ENCODE measurements at regions not wholly inside any gene's neighbourhood (a gene's known extent, or its start where the extent isn't known, plus 50 kb on each side); places are given as distances from the start of the nearest gene placed in this dataset.

- Histone ChIP-seq H3K4me3 (ENCODE audit: extremely low read depth, insufficient read depth, low read length, poor library complexity, severe bottlenecking) (no peak overlapping the region), H3K4me1 (ENCODE audit: control insufficient read depth, insufficient read depth, low read length, poor library complexity, severe bottlenecking) (peaks cover 8% of the 10 kb centered on the region), H3K9me3 (ENCODE audit: control insufficient read depth, low read length) (no peaks in the 10 kb centered on the region), H3K36me3 (ENCODE audit: control insufficient read depth, insufficient read depth, low read length) (no peaks in the 10 kb centered on the region), H3K27ac (ENCODE audit: low read depth, low read length, severe bottlenecking) (peak overlapping the region; percentile 69)
- WGBS, 2 experiments (ENCODE audit: insufficient coverage in 2 of 2): 80 to 83% methylated on average over 4 of the region's 5 CpGs
These were observed 165.5 kb upstream of the ESRRG start for GRCh38 chr1:216888731-216889130.

- Histone ChIP-seq H3K9me3 (ENCODE audit: control insufficient read depth, low read length) (no peaks in the 10 kb centered on the region), H3K4me1 (ENCODE audit: control insufficient read depth, insufficient read depth, low read length, poor library complexity, severe bottlenecking) (peaks cover 8% of the 10 kb centered on the region), H3K4me3 (ENCODE audit: extremely low read depth, insufficient read depth, low read length, poor library complexity, severe bottlenecking) (no peak overlapping the region), H3K36me3 (ENCODE audit: control insufficient read depth, insufficient read depth, low read length) (no peaks in the 10 kb centered on the region), H3K27ac (ENCODE audit: low read depth, low read length, severe bottlenecking) (no peak overlapping the region)
- WGBS, 2 experiments (ENCODE audit: insufficient coverage in 2 of 2): 91 to 96% methylated on average over 3 of the region's 4 CpGs
These were observed 163.8 kb upstream of the ESRRG start for GRCh38 chr1:216887032-216887431.

- H3K4me1 ChIP-seq (ENCODE audit: control insufficient read depth, insufficient read depth, low read length, poor library complexity, severe bottlenecking): peaks cover 8% of the 10 kb centered on the region
- H3K9me3 ChIP-seq (ENCODE audit: control insufficient read depth, low read length): no peaks in the 10 kb centered on the region
- H3K27ac ChIP-seq (ENCODE audit: low read depth, low read length, severe bottlenecking): no peak overlapping the region
- 80% methylated on average over 1 of the region's 2 CpGs; no CpG with 5 or more reads in 1 of the 2 experiments for WGBS, 2 experiments (ENCODE audit: insufficient coverage in 2 of 2)
- no peaks in the 10 kb centered on the region for H3K36me3 ChIP-seq (ENCODE audit: control insufficient read depth, insufficient read depth, low read length)
- H3K4me3 ChIP-seq (ENCODE audit: extremely low read depth, insufficient read depth, low read length, poor library complexity, severe bottlenecking): no peak overlapping the region
These were observed 161.5 kb upstream of the ESRRG start for GRCh38 chr1:216884614-216885229.

GRCh38 chr1:216883518-216883917 is 160.3 kb upstream of the ESRRG start:
- Histone ChIP-seq H3K9me3 (ENCODE audit: control insufficient read depth, low read length) (no peaks in the 10 kb centered on the region), H3K36me3 (ENCODE audit: control insufficient read depth, insufficient read depth, low read length) (no peaks in the 10 kb centered on the region), H3K27ac (ENCODE audit: low read depth, low read length, severe bottlenecking) (no peak overlapping the region), H3K4me1 (ENCODE audit: control insufficient read depth, insufficient read depth, low read length, poor library complexity, severe bottlenecking) (peaks cover under 1% of the 10 kb centered on the region), H3K4me3 (ENCODE audit: extremely low read depth, insufficient read depth, low read length, poor library complexity, severe bottlenecking) (no peak overlapping the region)
- WGBS, 2 experiments (ENCODE audit: insufficient coverage in 2 of 2): 80 to 100% methylated on average over 1 of the region's 2 CpGs

- Histone ChIP-seq H3K4me1 (ENCODE audit: control insufficient read depth, insufficient read depth, low read length, poor library complexity, severe bottlenecking) (no peaks in the 10 kb centered on the region), H3K27ac (ENCODE audit: low read depth, low read length, severe bottlenecking) (no peak overlapping the region), H3K4me3 (ENCODE audit: extremely low read depth, insufficient read depth, low read length, poor library complexity, severe bottlenecking) (no peak overlapping the region), H3K36me3 (ENCODE audit: control insufficient read depth, insufficient read depth, low read length) (no peaks in the 10 kb centered on the region), H3K9me3 (ENCODE audit: control insufficient read depth, low read length) (no peaks in the 10 kb centered on the region)
- no CpG with 5 or more reads among the region's 2 CpGs for WGBS, 2 experiments (ENCODE audit: insufficient coverage in 2 of 2)
These were observed 158.5 kb upstream of the ESRRG start for GRCh38 chr1:216881695-216882094.

- Histone ChIP-seq H3K36me3 (ENCODE audit: control insufficient read depth, insufficient read depth, low read length) (no peaks in the 10 kb centered on the region), H3K4me3 (ENCODE audit: extremely low read depth, insufficient read depth, low read length, poor library complexity, severe bottlenecking) (no peak overlapping the region), H3K27ac (ENCODE audit: low read depth, low read length, severe bottlenecking) (no peak overlapping the region), H3K9me3 (ENCODE audit: control insufficient read depth, low read length) (no peaks in the 10 kb centered on the region), H3K4me1 (ENCODE audit: control insufficient read depth, insufficient read depth, low read length, poor library complexity, severe bottlenecking) (no peaks in the 10 kb centered on the region)
- WGBS, 2 experiments (ENCODE audit: insufficient coverage in 2 of 2): no CpG with 5 or more reads among the region's 2 CpGs
These were observed 143.5 kb upstream of the ESRRG start for GRCh38 chr1:216866714-216867113.

DNA sequence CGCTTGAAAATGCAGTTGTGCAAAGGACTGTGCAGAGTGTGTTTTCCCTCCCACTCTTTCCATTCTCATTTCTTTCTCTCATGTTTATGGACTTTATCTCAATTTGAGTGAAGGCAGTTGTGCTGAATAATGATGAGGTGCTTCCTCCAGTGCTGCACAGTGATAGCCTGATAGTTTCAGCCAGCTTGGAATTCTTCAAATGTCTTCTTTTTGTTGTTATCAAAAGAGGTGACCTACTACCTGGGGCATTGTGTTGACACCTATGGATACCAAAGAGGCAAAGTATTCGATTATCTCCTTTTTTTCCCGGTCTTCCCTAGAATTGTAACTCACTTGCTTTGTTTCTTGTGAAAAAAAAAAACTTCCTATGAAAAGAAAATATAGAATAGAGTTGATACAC is 132.6 kb upstream of the ESRRG start:
- no CpG with 5 or more reads among the region's 3 CpGs for WGBS, 2 experiments (ENCODE audit: insufficient coverage in 2 of 2)
- H3K36me3 ChIP-seq (ENCODE audit: control insufficient read depth, insufficient read depth, low read length): no peaks in the 10 kb centered on the region
- H3K4me3 ChIP-seq (ENCODE audit: extremely low read depth, insufficient read depth, low read length, poor library complexity, severe bottlenecking): no peak overlapping the region
- H3K27ac ChIP-seq (ENCODE audit: low read depth, low read length, severe bottlenecking): no peak overlapping the region
- no peaks in the 10 kb centered on the region for H3K4me1 ChIP-seq (ENCODE audit: control insufficient read depth, insufficient read depth, low read length, poor library complexity, severe bottlenecking)
- H3K9me3 ChIP-seq (ENCODE audit: control insufficient read depth, low read length): no peaks in the 10 kb centered on the region

DNA sequence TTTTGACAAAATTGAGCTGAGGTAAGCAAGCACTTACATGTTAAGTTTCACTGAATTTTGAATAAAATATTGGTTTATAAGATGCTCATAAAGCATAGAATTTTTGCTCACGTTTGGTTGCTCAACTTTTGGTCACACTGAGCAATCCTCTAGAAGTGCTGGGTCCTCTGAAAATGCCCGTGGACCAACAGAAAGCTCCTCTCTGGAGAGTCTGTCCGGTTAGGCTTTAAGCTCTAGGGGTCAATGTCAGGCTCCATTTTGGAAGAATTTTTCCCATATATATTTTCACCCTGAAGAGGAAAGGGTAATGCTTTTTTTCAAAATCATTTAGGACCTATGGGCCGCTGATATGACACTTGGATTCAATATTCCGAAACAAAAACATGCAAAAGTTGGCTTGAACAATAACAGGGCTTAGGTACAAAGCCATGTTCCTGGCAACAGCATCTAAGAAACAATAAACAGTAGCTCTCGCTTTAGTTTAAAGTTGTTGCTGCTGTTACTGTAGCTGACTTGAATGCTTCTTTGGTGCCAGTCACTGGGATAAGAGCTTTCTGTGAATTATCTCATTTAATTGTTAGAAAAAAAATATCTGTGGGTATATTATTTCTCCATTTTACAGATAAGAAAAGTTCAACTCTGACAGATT is 131.7 kb upstream of the ESRRG start:
- Histone ChIP-seq H3K9me3 (ENCODE audit: control insufficient read depth, low read length) (no peaks in the 10 kb centered on the region), H3K4me3 (ENCODE audit: extremely low read depth, insufficient read depth, low read length, poor library complexity, severe bottlenecking) (no peak overlapping the region), H3K27ac (ENCODE audit: low read depth, low read length, severe bottlenecking) (no peak overlapping the region), H3K4me1 (ENCODE audit: control insufficient read depth, insufficient read depth, low read length, poor library complexity, severe bottlenecking) (no peaks in the 10 kb centered on the region), H3K36me3 (ENCODE audit: control insufficient read depth, insufficient read depth, low read length) (no peaks in the 10 kb centered on the region)
- 77 to 88% methylated on average over 3 to 5 of the region's 6 CpGs for WGBS, 2 experiments (ENCODE audit: insufficient coverage in 2 of 2)

DNA sequence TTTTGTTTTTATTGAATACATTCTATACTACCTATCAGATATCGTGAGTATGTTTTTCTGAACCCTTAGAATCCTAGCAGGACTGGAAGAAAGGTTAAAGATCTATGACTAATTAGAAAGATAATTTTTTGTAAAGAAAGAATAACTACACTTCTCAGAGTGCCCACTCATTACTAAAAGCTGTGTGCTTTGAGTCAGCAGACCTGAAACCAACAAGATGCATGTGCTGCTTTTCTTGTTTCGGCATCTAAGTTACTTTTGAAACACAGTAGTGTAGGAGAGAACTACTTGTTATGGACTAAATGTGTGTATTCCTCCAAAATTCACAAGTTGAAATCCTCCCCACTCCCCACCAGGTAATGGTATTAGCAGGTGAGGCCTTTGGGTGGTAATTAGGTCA is 127.8 kb upstream of the ESRRG start:
- H3K9me3 ChIP-seq (ENCODE audit: control insufficient read depth, low read length): no peaks in the 10 kb centered on the region
- H3K4me1 ChIP-seq (ENCODE audit: control insufficient read depth, insufficient read depth, low read length, poor library complexity, severe bottlenecking): no peaks in the 10 kb centered on the region
- no peak overlapping the region for H3K27ac ChIP-seq (ENCODE audit: low read depth, low read length, severe bottlenecking)
- no peaks in the 10 kb centered on the region for H3K36me3 ChIP-seq (ENCODE audit: control insufficient read depth, insufficient read depth, low read length)
- H3K4me3 ChIP-seq (ENCODE audit: extremely low read depth, insufficient read depth, low read length, poor library complexity, severe bottlenecking): no peak overlapping the region
- WGBS, 2 experiments (ENCODE audit: insufficient coverage in 2 of 2): no CpG with 5 or more reads among the region's 2 CpGs

GRCh38 chr1:216849146-216849545 is 125.9 kb upstream of the ESRRG start:
- Histone ChIP-seq H3K4me3 (ENCODE audit: extremely low read depth, insufficient read depth, low read length, poor library complexity, severe bottlenecking) (no peak overlapping the region), H3K4me1 (ENCODE audit: control insufficient read depth, insufficient read depth, low read length, poor library complexity, severe bottlenecking) (no peaks in the 10 kb centered on the region), H3K27ac (ENCODE audit: low read depth, low read length, severe bottlenecking) (no peak overlapping the region), H3K36me3 (ENCODE audit: control insufficient read depth, insufficient read depth, low read length) (no peaks in the 10 kb centered on the region), H3K9me3 (ENCODE audit: control insufficient read depth, low read length) (no peaks in the 10 kb centered on the region)
- 83 to 100% methylated on average over 1 to 2 of the region's 4 CpGs for WGBS, 2 experiments (ENCODE audit: insufficient coverage in 2 of 2)

DNA sequence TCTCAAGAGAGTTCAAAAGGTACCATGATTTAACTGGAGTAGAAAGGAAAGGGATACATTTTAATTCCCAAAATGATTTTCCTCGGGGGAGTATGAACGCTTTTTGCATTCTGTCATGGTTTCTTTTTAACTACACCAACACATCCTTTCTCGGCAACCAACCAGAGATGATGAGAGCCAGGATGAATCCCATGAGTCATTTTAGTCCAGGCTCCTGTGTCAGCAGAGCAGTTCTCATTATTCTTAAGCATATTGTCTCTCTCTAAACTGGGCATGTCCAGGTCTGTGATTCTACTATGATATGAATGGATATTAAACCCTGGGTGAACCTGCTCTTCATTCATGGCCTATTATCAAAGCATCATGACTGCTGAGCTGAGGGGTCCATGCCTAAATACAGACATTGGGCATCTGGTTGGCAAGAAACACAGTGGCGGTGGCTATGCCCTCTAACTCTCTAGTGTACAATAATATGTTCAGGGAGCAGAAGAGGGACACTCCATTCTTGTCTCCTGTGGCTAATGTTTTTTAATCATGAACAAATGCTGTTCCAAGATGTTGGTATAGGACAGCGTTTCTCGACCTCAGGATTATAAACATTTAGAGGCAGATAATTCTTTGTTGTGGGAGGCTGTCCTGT is 124.3 kb upstream of the ESRRG start:
- Histone ChIP-seq H3K27ac (ENCODE audit: low read depth, low read length, severe bottlenecking) (no peak overlapping the region), H3K4me1 (ENCODE audit: control insufficient read depth, insufficient read depth, low read length, poor library complexity, severe bottlenecking) (no peaks in the 10 kb centered on the region), H3K4me3 (ENCODE audit: extremely low read depth, insufficient read depth, low read length, poor library complexity, severe bottlenecking) (no peak overlapping the region), H3K9me3 (ENCODE audit: control insufficient read depth, low read length) (no peaks in the 10 kb centered on the region), H3K36me3 (ENCODE audit: control insufficient read depth, insufficient read depth, low read length) (no peaks in the 10 kb centered on the region)
- WGBS, 2 experiments (ENCODE audit: insufficient coverage in 2 of 2): 96 to 97% methylated on average over 3 to 5 of the region's 6 CpGs
